ENCODE measurements at regions not wholly inside any gene's neighbourhood (a gene's known extent, or its start where the extent isn't known, plus 50 kb on each side); places are given as distances from the start of the nearest gene placed in this dataset.

DNA sequence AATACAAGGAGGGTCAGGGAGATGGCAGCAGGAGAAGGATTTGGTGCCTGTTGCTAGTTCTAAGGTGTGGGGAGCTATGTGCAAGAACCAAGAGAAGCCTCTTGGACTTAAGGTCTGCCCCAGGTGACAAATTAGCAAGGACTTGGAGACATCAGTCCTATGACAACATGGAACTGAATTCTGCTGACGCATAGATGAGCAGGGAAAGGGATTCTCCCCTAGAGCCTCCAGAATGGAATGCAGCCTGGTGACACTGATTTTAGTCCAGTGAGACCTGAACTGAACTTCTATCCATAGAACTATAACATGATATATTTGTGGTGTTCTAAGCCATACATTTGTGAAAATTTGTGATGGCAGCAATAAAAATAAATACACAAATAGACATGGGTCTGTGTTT is 215.6 kb downstream of the ESM1 start:
- intact Hi-C loops (cut with micrococcal nuclease; ENCODE audit: unreplicated experiment) = loop anchor here (1.0 to 10.0 kb wide), 2 partner anchors 75 to 252 kb away; partner anchors contain the start of gene SNX18
- ChIA-PET CTCF (no interaction called here), POLR2A (no interaction called here)
- no peaks in the 10 kb centered on the region for H3K4me1 ChIP-seq
- H3K27me3 ChIP-seq (replicated peaks; ENCODE audit: control insufficient read depth, insufficient read depth, low read length) = no peaks in the 10 kb centered on the region
- no peaks in the 10 kb centered on the region for H3K4me1 Mint-ChIP-seq (ENCODE audit: low read depth, unreplicated experiment)
- no peaks in the 10 kb centered on the region for H3K36me3 ChIP-seq (ENCODE audit: control insufficient read depth, insufficient read depth, low read length)
- H3K36me3 Mint-ChIP-seq (ENCODE audit: insufficient read depth, unreplicated experiment) = no peaks in the 10 kb centered on the region
- peaks cover 6% of the 10 kb centered on the region for H3K27me3 Mint-ChIP-seq (ENCODE audit: insufficient read depth, unreplicated experiment)
- BruUV-seq (replicated peaks) = no TSS peak
- H3K9me3 Mint-ChIP-seq (ENCODE audit: unreplicated experiment) = no peaks in the 10 kb centered on the region
- H3K4me3 ChIP-seq (ENCODE audit: low read depth, low read length) = no peak overlapping the region
- H3K27ac Mint-ChIP-seq (ENCODE audit: unreplicated experiment) = no peak overlapping the region
- DNase-seq = no peak
- no peaks in the 10 kb centered on the region for H3K9me3 ChIP-seq
- H3K4me3 Mint-ChIP-seq (ENCODE audit: unreplicated experiment) = no peak overlapping the region
- TF ChIP-seq, protein P1, sequence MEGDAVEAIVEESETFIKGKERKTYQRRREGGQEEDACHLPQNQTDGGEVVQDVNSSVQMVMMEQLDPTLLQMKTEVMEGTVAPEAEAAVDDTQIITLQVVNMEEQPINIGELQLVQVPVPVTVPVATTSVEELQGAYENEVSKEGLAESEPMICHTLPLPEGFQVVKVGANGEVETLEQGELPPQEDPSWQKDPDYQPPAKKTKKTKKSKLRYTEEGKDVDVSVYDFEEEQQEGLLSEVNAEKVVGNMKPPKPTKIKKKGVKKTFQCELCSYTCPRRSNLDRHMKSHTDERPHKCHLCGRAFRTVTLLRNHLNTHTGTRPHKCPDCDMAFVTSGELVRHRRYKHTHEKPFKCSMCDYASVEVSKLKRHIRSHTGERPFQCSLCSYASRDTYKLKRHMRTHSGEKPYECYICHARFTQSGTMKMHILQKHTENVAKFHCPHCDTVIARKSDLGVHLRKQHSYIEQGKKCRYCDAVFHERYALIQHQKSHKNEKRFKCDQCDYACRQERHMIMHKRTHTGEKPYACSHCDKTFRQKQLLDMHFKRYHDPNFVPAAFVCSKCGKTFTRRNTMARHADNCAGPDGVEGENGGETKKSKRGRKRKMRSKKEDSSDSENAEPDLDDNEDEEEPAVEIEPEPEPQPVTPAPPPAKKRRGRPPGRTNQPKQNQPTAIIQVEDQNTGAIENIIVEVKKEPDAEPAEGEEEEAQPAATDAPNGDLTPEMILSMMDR (IDR thresholded peaks at IDR 0.05; ENCODE audit: insufficient read depth in 1 of 2, low read depth in 1 of 2, low read length in 1 of 2, severe bottlenecking in 1 of 2, unreplicated experiment in 1 of 2) = no peak

DNA sequence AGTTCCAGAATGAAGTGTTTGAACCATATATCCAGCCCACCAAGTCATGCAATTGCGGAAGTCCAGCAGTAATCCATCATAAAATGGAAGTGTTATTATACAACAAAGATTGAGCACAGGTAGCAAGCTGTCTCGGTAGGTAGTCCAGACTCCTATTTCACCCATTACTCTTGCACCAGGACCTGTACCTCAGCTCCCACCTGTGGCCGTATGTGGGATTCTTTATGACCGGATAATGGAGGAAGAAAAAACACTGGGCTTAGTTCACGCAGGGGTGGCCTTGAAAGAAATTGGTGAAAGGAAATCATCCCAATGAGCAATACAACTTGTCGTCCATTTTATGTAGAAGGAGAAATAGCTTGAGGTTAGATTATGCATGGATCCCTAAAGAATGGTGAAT is 216.3 kb downstream of the ESM1 start:
- Mint-ChIP-seq H3K4me1 (ENCODE audit: low read depth, unreplicated experiment) (no peaks in the 10 kb centered on the region), H3K36me3 (ENCODE audit: insufficient read depth, unreplicated experiment) (no peaks in the 10 kb centered on the region), H3K9me3 (ENCODE audit: unreplicated experiment) (no peaks in the 10 kb centered on the region), H3K27ac (ENCODE audit: unreplicated experiment) (no peak overlapping the region), H3K27me3 (ENCODE audit: insufficient read depth, unreplicated experiment) (peaks cover 6% of the 10 kb centered on the region), H3K4me3 (ENCODE audit: unreplicated experiment) (no peak overlapping the region)
- TF ChIP-seq, protein P1 (IDR thresholded peaks at IDR 0.05; ENCODE audit: insufficient read depth in 1 of 2, low read depth in 1 of 2, low read length in 1 of 2, severe bottlenecking in 1 of 2, unreplicated experiment in 1 of 2) = peak in 1 of 2 experiments; percentile 42
- CTCF ChIA-PET = interaction anchor here (0.9 to 1.2 kb wide), 2 partner anchors 98 to 252 kb away, joined by 4 read pairs; no protein-coding TSS in a partner anchor
- intact Hi-C loops (cut with micrococcal nuclease; ENCODE audit: unreplicated experiment) = loop anchor here (1.0 to 10.0 kb wide), 2 partner anchors 76 to 252 kb away; partner anchors contain the start of gene SNX18
- H3K4me3 ChIP-seq (ENCODE audit: low read depth, low read length) = no peak overlapping the region
- peak in 1 of 2 experiments; percentile 19 for DNase-seq
- BruUV-seq (replicated peaks) = no TSS peak
- no peaks in the 10 kb centered on the region for H3K27me3 ChIP-seq (replicated peaks; ENCODE audit: control insufficient read depth, insufficient read depth, low read length)
- no peaks in the 10 kb centered on the region for H3K9me3 ChIP-seq
- no peaks in the 10 kb centered on the region for H3K4me1 ChIP-seq
- POLR2A ChIA-PET = no interaction called here
- no peaks in the 10 kb centered on the region for H3K36me3 ChIP-seq (ENCODE audit: control insufficient read depth, insufficient read depth, low read length)

DNA sequence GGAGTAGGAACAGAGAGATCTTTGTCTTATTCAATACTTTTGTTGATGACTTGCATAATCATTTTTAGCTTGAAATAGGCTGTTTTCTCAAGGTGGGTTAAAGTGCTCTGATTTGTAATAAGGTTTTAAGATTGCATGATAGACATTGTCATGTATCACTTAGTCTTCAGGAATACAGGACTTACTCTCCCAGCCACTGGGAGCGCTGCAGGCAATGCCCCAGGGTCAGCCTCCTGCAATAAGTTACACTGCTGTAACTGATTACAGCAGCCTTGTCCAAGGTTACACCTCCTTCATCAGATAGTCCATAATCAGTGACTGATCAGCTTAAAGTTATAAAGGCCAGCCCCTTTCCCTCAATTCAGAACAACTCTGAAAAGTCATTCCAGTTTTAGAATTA is 218.6 kb downstream of the ESM1 start:
- BruUV-seq (replicated peaks) = no TSS peak
- Mint-ChIP-seq H3K27me3 (ENCODE audit: insufficient read depth, unreplicated experiment) (peaks cover 2% of the 10 kb centered on the region), H3K9me3 (ENCODE audit: unreplicated experiment) (no peaks in the 10 kb centered on the region), H3K4me1 (ENCODE audit: low read depth, unreplicated experiment) (no peaks in the 10 kb centered on the region), H3K27ac (ENCODE audit: unreplicated experiment) (no peak overlapping the region), H3K4me3 (ENCODE audit: unreplicated experiment) (no peak overlapping the region), H3K36me3 (ENCODE audit: insufficient read depth, unreplicated experiment) (no peaks in the 10 kb centered on the region)
- Histone ChIP-seq H3K36me3 (ENCODE audit: control insufficient read depth, insufficient read depth, low read length) (no peaks in the 10 kb centered on the region), H3K4me3 (ENCODE audit: low read depth, low read length) (no peak overlapping the region), H3K4me1 (no peaks in the 10 kb centered on the region), H3K27me3 (replicated peaks; ENCODE audit: control insufficient read depth, insufficient read depth, low read length) (no peaks in the 10 kb centered on the region; the same call in 1 of the 2 replicates), H3K9me3 (no peaks in the 10 kb centered on the region)
- intact Hi-C loops (cut with micrococcal nuclease; ENCODE audit: unreplicated experiment) = loop anchor here (10.0 kb wide), 1 partner anchor 78 kb away; no protein-coding TSS in a partner anchor
- peak; percentile 23 to 45 for DNase-seq
- CTCF ChIA-PET = no interaction called here
- TF ChIP-seq, protein P1 (IDR thresholded peaks at IDR 0.05; ENCODE audit: insufficient read depth in 1 of 2, low read depth in 1 of 2, low read length in 1 of 2, severe bottlenecking in 1 of 2, unreplicated experiment in 1 of 2) = peak; percentile 37 to 45
- POLR2A ChIA-PET = no interaction called here
